ENCODE measurements at regions not wholly inside any gene's neighbourhood (a gene's known extent, or its start where the extent isn't known, plus 50 kb on each side); places are given as distances from the start of the nearest gene placed in this dataset.

GRCh38 chr2:239793836-239794235 is 231.3 kb downstream of the NDUFA10 start:
- ATAC-seq (no peak), DNase-seq (no peak)
- intact Hi-C loops (cut with micrococcal nuclease) = no loop called here

- intact Hi-C loops (cut with micrococcal nuclease) = no loop called here
- DNase-seq (no peak), ATAC-seq (no peak)
Observed at GRCh38 chr2:239793086-239793485, 232.1 kb downstream of the NDUFA10 start.

- intact Hi-C loops (cut with micrococcal nuclease) = no loop called here
Observed at GRCh38 chr2:239792405-239793084, 232.6 kb downstream of the NDUFA10 start.

GRCh38 chr2:239791526-239792404 is 233.4 kb downstream of the NDUFA10 start:
- intact Hi-C loops (cut with micrococcal nuclease) = no loop called here
- ATAC-seq (no peak), DNase-seq (no peak)

More at GRCh38 chr2:239792405-239793084, 232.6 kb downstream of the NDUFA10 start:
- ATAC-seq = no peak
- DNase-seq = no peak

- DNase-seq (no peak), ATAC-seq (no peak)
- intact Hi-C loops (cut with micrococcal nuclease) = no loop called here
Observed at GRCh38 chr2:239790721-239791120, 234.4 kb downstream of the NDUFA10 start.

GRCh38 chr2:239790313-239790712 is 234.8 kb downstream of the NDUFA10 start:
- intact Hi-C loops (cut with micrococcal nuclease) = no loop called here
- no peak for DNase-seq
- no peak for ATAC-seq

- ATAC-seq = no peak
- DNase-seq = no peak
- intact Hi-C loops (cut with micrococcal nuclease) = no loop called here
Observed at GRCh38 chr2:239789711-239790110, 235.4 kb downstream of the NDUFA10 start.

GRCh38 chr2:239788576-239789098 is 236.5 kb downstream of the NDUFA10 start:
- ATAC-seq = no peak
- intact Hi-C loops (cut with micrococcal nuclease) = no loop called here
- no peak for DNase-seq

- intact Hi-C loops (cut with micrococcal nuclease) = no loop called here
Observed at GRCh38 chr2:239787538-239788050, 237.5 kb downstream of the NDUFA10 start.

GRCh38 chr2:239786791-239787190 is 238.4 kb downstream of the NDUFA10 start:
- intact Hi-C loops (cut with micrococcal nuclease) = no loop called here
- DNase-seq (no peak), ATAC-seq (no peak)

More at GRCh38 chr2:239787538-239788050, 237.5 kb downstream of the NDUFA10 start:
- ATAC-seq = no peak
- no peak for DNase-seq

- intact Hi-C loops (cut with micrococcal nuclease) = no loop called here
- DNase-seq (no peak), ATAC-seq (no peak)
Observed at GRCh38 chr2:239781454-239781853, 243.7 kb downstream of the NDUFA10 start.

GRCh38 chr2:239780236-239780994 is 244.7 kb downstream of the NDUFA10 start:
- intact Hi-C loops (cut with micrococcal nuclease) = no loop called here
- DNase-seq (no peak), ATAC-seq (no peak)

GRCh38 chr2:239779584-239779983 is 245.6 kb downstream of the NDUFA10 start:
- DNase-seq (no peak), ATAC-seq (no peak)
- intact Hi-C loops (cut with micrococcal nuclease) = no loop called here

GRCh38 chr2:239778861-239779558 is 246.1 kb downstream of the NDUFA10 start:
- DNase-seq (no peak), ATAC-seq (no peak)
- intact Hi-C loops (cut with micrococcal nuclease) = no loop called here

- intact Hi-C loops (cut with micrococcal nuclease) = no loop called here
- ATAC-seq = no peak
- DNase-seq = no peak
Observed at GRCh38 chr2:239778042-239778851, 246.9 kb downstream of the NDUFA10 start.

GRCh38 chr2:239777219-239777618 is 247.9 kb downstream of the NDUFA10 start:
- no peak for DNase-seq
- intact Hi-C loops (cut with micrococcal nuclease) = no loop called here
- no peak for ATAC-seq

GRCh38 chr2:239776436-239777005 is 248.6 kb downstream of the NDUFA10 start:
- no peak for DNase-seq
- ATAC-seq = no peak
- intact Hi-C loops (cut with micrococcal nuclease) = no loop called here

Data from left ventricle myocardium superior (tissue), 1 donor.